ENCODE measurements at regions not wholly inside any gene's neighbourhood (a gene's known extent, or its start where the extent isn't known, plus 50 kb on each side); places are given as distances from the start of the nearest gene placed in this dataset.
"Not testable (repeated sequence)": the region's sequence is repeated elsewhere in the genome, so short reads cannot be mapped to it uniquely, and the experiment has no call there.

GRCh38 chr2:58336416-58336815 is 95.3 kb upstream of the FANCL start:
- H3F3A ChIP-seq (ENCODE audit: insufficient read depth, low read length), result no peaks in the 10 kb centered on the region
- TF ChIP-seq CTCF (IDR thresholded peaks at IDR 0.05; ENCODE audit: low read length) (no peak), EZH2 (IDR thresholded peaks at IDR 0.05; ENCODE audit: borderline replicate concordance, low read length) (no peak)
- H3K36me3 ChIP-seq (ENCODE audit: insufficient read depth, low read length), result no peaks in the 10 kb centered on the region
- no peaks in the 10 kb centered on the region for H3K27me3 ChIP-seq (ENCODE audit: insufficient read depth, low read length)
- no peaks in the 10 kb centered on the region for H3K79me2 ChIP-seq (ENCODE audit: insufficient read depth, low read length)
- H3K9me3 ChIP-seq (ENCODE audit: low read length), result no peaks in the 10 kb centered on the region
- H3K4me1 ChIP-seq (ENCODE audit: insufficient read depth, low read length, severe bottlenecking), result no peaks in the 10 kb centered on the region
- H3K4me3 ChIP-seq (ENCODE audit: low read depth, low read length, poor library complexity, severe bottlenecking), result no peak overlapping the region
- no peak overlapping the region for H3K27ac ChIP-seq (ENCODE audit: low read depth, low read length, poor library complexity, severe bottlenecking)
- no peak overlapping the region for H2AFZ ChIP-seq (ENCODE audit: low read length)
- H3K9ac ChIP-seq (ENCODE audit: low read length), result no peak overlapping the region
- no peaks in the 10 kb centered on the region for H3K9me2 ChIP-seq (ENCODE audit: low read depth, low read length)
- no peaks in the 10 kb centered on the region for H4K20me1 ChIP-seq (ENCODE audit: insufficient read depth, low read length)
- H3K4me2 ChIP-seq (ENCODE audit: low read length), result no peak overlapping the region

DNA sequence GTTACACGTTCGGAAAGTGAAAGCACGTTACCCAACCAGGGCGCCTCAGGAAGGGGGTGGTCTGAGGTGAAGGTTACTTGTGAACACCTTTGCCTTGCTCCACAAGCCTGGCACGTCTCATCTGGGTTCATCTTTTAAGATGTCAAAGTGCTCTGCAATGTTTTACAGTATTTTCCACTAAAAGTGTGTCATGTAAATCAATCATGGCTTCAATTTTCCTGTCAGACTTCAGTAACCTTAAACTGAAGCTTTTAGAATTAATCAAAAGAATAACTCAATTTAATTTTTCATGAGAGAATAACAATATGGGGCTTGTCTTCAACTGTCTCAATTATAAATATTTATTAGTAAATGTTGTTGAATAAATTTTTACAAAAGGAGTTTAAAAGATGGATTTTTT is 93.3 kb upstream of the FANCL start:
- Histone ChIP-seq H3K27ac (ENCODE audit: low read depth, low read length, poor library complexity, severe bottlenecking) (no peak overlapping the region), H3K9me3 (ENCODE audit: low read length) (no peaks in the 10 kb centered on the region), H3F3A (ENCODE audit: insufficient read depth, low read length) (no peaks in the 10 kb centered on the region), H3K79me2 (ENCODE audit: insufficient read depth, low read length) (no peaks in the 10 kb centered on the region), H4K20me1 (ENCODE audit: insufficient read depth, low read length) (no peaks in the 10 kb centered on the region), H3K9ac (ENCODE audit: low read length) (no peak overlapping the region), H3K36me3 (ENCODE audit: insufficient read depth, low read length) (no peaks in the 10 kb centered on the region), H3K4me3 (ENCODE audit: low read depth, low read length, poor library complexity, severe bottlenecking) (no peak overlapping the region), H2AFZ (ENCODE audit: low read length) (no peak overlapping the region), H3K4me1 (ENCODE audit: insufficient read depth, low read length, severe bottlenecking) (no peaks in the 10 kb centered on the region), H3K4me2 (ENCODE audit: low read length) (no peak overlapping the region), H3K27me3 (ENCODE audit: insufficient read depth, low read length) (no peaks in the 10 kb centered on the region), H3K9me2 (ENCODE audit: low read depth, low read length) (no peaks in the 10 kb centered on the region)
- no peak for TF ChIP-seq EZH2 (IDR thresholded peaks at IDR 0.05; ENCODE audit: borderline replicate concordance, low read length)
- TF ChIP-seq CTCF (IDR thresholded peaks at IDR 0.05; ENCODE audit: low read length), result no peak

GRCh38 chr2:58325296-58325895 is 84.3 kb upstream of the FANCL start:
- not testable (repeated sequence) for H3K9me2 ChIP-seq (ENCODE audit: low read depth, low read length); H3K4me2 ChIP-seq (ENCODE audit: low read length); H3K4me3 ChIP-seq (ENCODE audit: low read depth, low read length, poor library complexity, severe bottlenecking); H2AFZ ChIP-seq (ENCODE audit: low read length); H3K9me3 ChIP-seq (ENCODE audit: low read length); H3K27me3 ChIP-seq (ENCODE audit: insufficient read depth, low read length); H3K9ac ChIP-seq (ENCODE audit: low read length); H3F3A ChIP-seq (ENCODE audit: insufficient read depth, low read length); H3K36me3 ChIP-seq (ENCODE audit: insufficient read depth, low read length); H3K4me1 ChIP-seq (ENCODE audit: insufficient read depth, low read length, severe bottlenecking); H3K27ac ChIP-seq (ENCODE audit: low read depth, low read length, poor library complexity, severe bottlenecking); H3K79me2 ChIP-seq (ENCODE audit: insufficient read depth, low read length); H4K20me1 ChIP-seq (ENCODE audit: insufficient read depth, low read length)

DNA sequence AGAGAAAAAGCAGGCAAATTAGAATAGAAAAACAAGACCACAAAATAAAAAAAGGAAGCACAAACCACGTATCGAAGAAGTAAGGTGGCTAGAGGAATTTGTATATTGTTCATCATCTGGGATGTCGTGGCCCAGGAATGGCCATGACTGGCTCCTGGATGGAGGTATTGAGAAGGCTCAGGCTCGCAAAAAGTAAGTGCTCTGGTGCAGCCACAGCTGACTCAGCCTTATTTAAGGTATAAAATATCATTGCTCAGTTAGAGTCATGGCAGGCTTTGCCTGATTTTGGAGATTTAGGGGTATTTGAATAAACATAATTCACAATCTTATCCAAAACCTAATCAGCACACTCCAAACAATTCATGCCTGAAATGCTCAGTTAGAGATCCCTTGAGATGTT is 78.4 kb upstream of the FANCL start:
- H3K36me3 ChIP-seq (ENCODE audit: insufficient read depth, low read length), result no peaks in the 10 kb centered on the region
- no peak overlapping the region for H3K4me3 ChIP-seq (ENCODE audit: low read depth, low read length, poor library complexity, severe bottlenecking)
- H2AFZ ChIP-seq (ENCODE audit: low read length), result no peak overlapping the region
- no peak overlapping the region for H3K4me2 ChIP-seq (ENCODE audit: low read length)
- no peaks in the 10 kb centered on the region for H3K4me1 ChIP-seq (ENCODE audit: insufficient read depth, low read length, severe bottlenecking)
- H3K9ac ChIP-seq (ENCODE audit: low read length), result no peak overlapping the region
- no peak overlapping the region for H3K27ac ChIP-seq (ENCODE audit: low read depth, low read length, poor library complexity, severe bottlenecking)
- no peaks in the 10 kb centered on the region for H3K27me3 ChIP-seq (ENCODE audit: insufficient read depth, low read length)
- no peaks in the 10 kb centered on the region for H3K9me2 ChIP-seq (ENCODE audit: low read depth, low read length)
- no peaks in the 10 kb centered on the region for H3K79me2 ChIP-seq (ENCODE audit: insufficient read depth, low read length)
- H3F3A ChIP-seq (ENCODE audit: insufficient read depth, low read length), result no peaks in the 10 kb centered on the region
- no peaks in the 10 kb centered on the region for H3K9me3 ChIP-seq (ENCODE audit: low read length)
- H4K20me1 ChIP-seq (ENCODE audit: insufficient read depth, low read length), result no peaks in the 10 kb centered on the region
- TF ChIP-seq CTCF (IDR thresholded peaks at IDR 0.05; ENCODE audit: low read length) (no peak), EZH2 (IDR thresholded peaks at IDR 0.05; ENCODE audit: borderline replicate concordance, low read length) (no peak)

DNA sequence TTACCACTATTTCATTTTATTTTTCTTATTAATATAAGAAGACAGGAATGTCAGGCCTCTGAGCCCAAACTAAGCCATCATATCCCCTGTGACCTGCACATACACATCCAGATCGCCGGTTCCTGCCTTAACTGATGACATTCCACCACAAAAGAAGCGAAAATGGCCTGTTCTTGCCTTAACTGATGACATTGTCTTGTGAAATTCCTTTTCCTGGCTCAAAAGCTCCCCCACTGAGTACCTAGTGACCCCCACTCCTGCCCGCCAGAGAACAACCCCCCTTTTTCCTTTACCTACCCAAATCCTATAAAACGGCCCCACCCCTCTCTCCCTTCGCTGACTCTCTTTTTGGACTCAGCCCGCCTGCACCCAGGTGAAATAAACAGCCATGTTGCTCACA is 77.8 kb upstream of the FANCL start:
- not testable (repeated sequence) for H3K9me3 ChIP-seq (ENCODE audit: low read length); H3K27me3 ChIP-seq (ENCODE audit: insufficient read depth, low read length); H3F3A ChIP-seq (ENCODE audit: insufficient read depth, low read length); H3K9ac ChIP-seq (ENCODE audit: low read length); H3K36me3 ChIP-seq (ENCODE audit: insufficient read depth, low read length); H3K79me2 ChIP-seq (ENCODE audit: insufficient read depth, low read length); H3K4me2 ChIP-seq (ENCODE audit: low read length); H2AFZ ChIP-seq (ENCODE audit: low read length); H4K20me1 ChIP-seq (ENCODE audit: insufficient read depth, low read length); H3K4me3 ChIP-seq (ENCODE audit: low read depth, low read length, poor library complexity, severe bottlenecking); H3K9me2 ChIP-seq (ENCODE audit: low read depth, low read length); H3K4me1 ChIP-seq (ENCODE audit: insufficient read depth, low read length, severe bottlenecking); H3K27ac ChIP-seq (ENCODE audit: low read depth, low read length, poor library complexity, severe bottlenecking)

Data from OCI-LY1 (cell line).